ENCODE measurements at regions not wholly inside any gene's neighbourhood (a gene's known extent, or its start where the extent isn't known, plus 50 kb on each side); places are given as distances from the start of the nearest gene placed in this dataset.
"Not testable (repeated sequence)": the region's sequence is repeated elsewhere in the genome, so short reads cannot be mapped to it uniquely, and the experiment has no call there.

GRCh38 chr1:145553795-145554194 lies 54.0 kb upstream of the GPR89A start:
- H3K27me3 Mint-ChIP-seq (ENCODE audit: unreplicated experiment); H3K4me1 Mint-ChIP-seq (ENCODE audit: low read depth, unreplicated experiment); H3K27ac Mint-ChIP-seq (ENCODE audit: unreplicated experiment); H3K4me3 Mint-ChIP-seq (ENCODE audit: unreplicated experiment); H3K9me3 Mint-ChIP-seq (ENCODE audit: unreplicated experiment); DNase-seq; H3K36me3 Mint-ChIP-seq (ENCODE audit: unreplicated experiment): not testable (repeated sequence)

GRCh38 chr1:145545055-145545454 lies 62.7 kb upstream of the GPR89A start:
- H3K27ac Mint-ChIP-seq (ENCODE audit: unreplicated experiment): no peak overlapping the region
- H3K9me3 Mint-ChIP-seq (ENCODE audit: unreplicated experiment): no peaks in the 10 kb centered on the region
- DNase-seq: no peak
- H3K4me3 Mint-ChIP-seq (ENCODE audit: unreplicated experiment): no peak overlapping the region
- no peak for TF ChIP-seq CTCF (IDR thresholded peaks at IDR 0.05; ENCODE audit: partially characterized antibody, unreplicated experiment)
- H3K36me3 Mint-ChIP-seq (ENCODE audit: unreplicated experiment): no peaks in the 10 kb centered on the region
- H3K27me3 Mint-ChIP-seq (ENCODE audit: unreplicated experiment): no peaks in the 10 kb centered on the region
- H3K4me1 Mint-ChIP-seq (ENCODE audit: low read depth, unreplicated experiment): no peaks in the 10 kb centered on the region

GRCh38 chr1:145541685-145542084 lies 66.1 kb upstream of the GPR89A start:
- not testable (repeated sequence) for H3K4me3 Mint-ChIP-seq (ENCODE audit: unreplicated experiment); H3K36me3 Mint-ChIP-seq (ENCODE audit: unreplicated experiment); H3K4me1 Mint-ChIP-seq (ENCODE audit: low read depth, unreplicated experiment); DNase-seq; H3K9me3 Mint-ChIP-seq (ENCODE audit: unreplicated experiment); H3K27ac Mint-ChIP-seq (ENCODE audit: unreplicated experiment); H3K27me3 Mint-ChIP-seq (ENCODE audit: unreplicated experiment)

- H3K27me3 Mint-ChIP-seq (ENCODE audit: unreplicated experiment); H3K9me3 Mint-ChIP-seq (ENCODE audit: unreplicated experiment); H3K27ac Mint-ChIP-seq (ENCODE audit: unreplicated experiment); H3K4me1 Mint-ChIP-seq (ENCODE audit: low read depth, unreplicated experiment); H3K36me3 Mint-ChIP-seq (ENCODE audit: unreplicated experiment); DNase-seq; H3K4me3 Mint-ChIP-seq (ENCODE audit: unreplicated experiment): not testable (repeated sequence)
These were observed 66.5 kb upstream of the GPR89A start for GRCh38 chr1:145541246-145541645.

GRCh38 chr1:145538118-145538882 lies 69.5 kb upstream of the GPR89A start:
- not testable (repeated sequence) for H3K27me3 Mint-ChIP-seq (ENCODE audit: unreplicated experiment); DNase-seq; H3K27ac Mint-ChIP-seq (ENCODE audit: unreplicated experiment); H3K36me3 Mint-ChIP-seq (ENCODE audit: unreplicated experiment); H3K9me3 Mint-ChIP-seq (ENCODE audit: unreplicated experiment); H3K4me3 Mint-ChIP-seq (ENCODE audit: unreplicated experiment); H3K4me1 Mint-ChIP-seq (ENCODE audit: low read depth, unreplicated experiment)

GRCh38 chr1:145537003-145537402 lies 70.8 kb upstream of the GPR89A start:
- H3K27ac Mint-ChIP-seq (ENCODE audit: unreplicated experiment); H3K4me3 Mint-ChIP-seq (ENCODE audit: unreplicated experiment); H3K27me3 Mint-ChIP-seq (ENCODE audit: unreplicated experiment); H3K4me1 Mint-ChIP-seq (ENCODE audit: low read depth, unreplicated experiment); DNase-seq; H3K36me3 Mint-ChIP-seq (ENCODE audit: unreplicated experiment); H3K9me3 Mint-ChIP-seq (ENCODE audit: unreplicated experiment): not testable (repeated sequence)

- H3K4me1 Mint-ChIP-seq (ENCODE audit: low read depth, unreplicated experiment); H3K4me3 Mint-ChIP-seq (ENCODE audit: unreplicated experiment); H3K27ac Mint-ChIP-seq (ENCODE audit: unreplicated experiment); H3K27me3 Mint-ChIP-seq (ENCODE audit: unreplicated experiment); H3K36me3 Mint-ChIP-seq (ENCODE audit: unreplicated experiment); H3K9me3 Mint-ChIP-seq (ENCODE audit: unreplicated experiment); DNase-seq: not testable (repeated sequence)
These were observed 72.3 kb upstream of the GPR89A start for GRCh38 chr1:145535461-145535860.

GRCh38 chr1:145528068-145528564 lies 79.7 kb upstream of the GPR89A start:
- H3K27me3 Mint-ChIP-seq (ENCODE audit: unreplicated experiment); H3K27ac Mint-ChIP-seq (ENCODE audit: unreplicated experiment); DNase-seq; H3K4me1 Mint-ChIP-seq (ENCODE audit: low read depth, unreplicated experiment); H3K36me3 Mint-ChIP-seq (ENCODE audit: unreplicated experiment); H3K9me3 Mint-ChIP-seq (ENCODE audit: unreplicated experiment); H3K4me3 Mint-ChIP-seq (ENCODE audit: unreplicated experiment): not testable (repeated sequence)

- H3K4me1 Mint-ChIP-seq (ENCODE audit: low read depth, unreplicated experiment); H3K27ac Mint-ChIP-seq (ENCODE audit: unreplicated experiment); H3K9me3 Mint-ChIP-seq (ENCODE audit: unreplicated experiment); DNase-seq; H3K4me3 Mint-ChIP-seq (ENCODE audit: unreplicated experiment); H3K36me3 Mint-ChIP-seq (ENCODE audit: unreplicated experiment); H3K27me3 Mint-ChIP-seq (ENCODE audit: unreplicated experiment): not testable (repeated sequence)
These were observed 87.6 kb upstream of the GPR89A start for GRCh38 chr1:145520159-145520558.

- not testable (repeated sequence) for H3K27me3 Mint-ChIP-seq (ENCODE audit: unreplicated experiment); H3K4me3 Mint-ChIP-seq (ENCODE audit: unreplicated experiment); H3K27ac Mint-ChIP-seq (ENCODE audit: unreplicated experiment); H3K4me1 Mint-ChIP-seq (ENCODE audit: low read depth, unreplicated experiment); H3K9me3 Mint-ChIP-seq (ENCODE audit: unreplicated experiment); DNase-seq; H3K36me3 Mint-ChIP-seq (ENCODE audit: unreplicated experiment)
These were observed 88.5 kb upstream of the GPR89A start for GRCh38 chr1:145519302-145519701.

GRCh38 chr1:145513017-145513416 lies 87.6 kb upstream of the NBPF20 start:
- not testable (repeated sequence) for DNase-seq; H3K36me3 Mint-ChIP-seq (ENCODE audit: unreplicated experiment); H3K4me1 Mint-ChIP-seq (ENCODE audit: low read depth, unreplicated experiment); H3K27me3 Mint-ChIP-seq (ENCODE audit: unreplicated experiment); H3K27ac Mint-ChIP-seq (ENCODE audit: unreplicated experiment); H3K4me3 Mint-ChIP-seq (ENCODE audit: unreplicated experiment); H3K9me3 Mint-ChIP-seq (ENCODE audit: unreplicated experiment)

- H3K36me3 Mint-ChIP-seq (ENCODE audit: unreplicated experiment); H3K4me1 Mint-ChIP-seq (ENCODE audit: low read depth, unreplicated experiment); H3K27ac Mint-ChIP-seq (ENCODE audit: unreplicated experiment); DNase-seq; H3K4me3 Mint-ChIP-seq (ENCODE audit: unreplicated experiment); H3K9me3 Mint-ChIP-seq (ENCODE audit: unreplicated experiment); H3K27me3 Mint-ChIP-seq (ENCODE audit: unreplicated experiment): not testable (repeated sequence)
These were observed 82.7 kb upstream of the NBPF20 start for GRCh38 chr1:145508053-145508452.
